ENCODE measurements at regions not wholly inside any gene's neighbourhood (a gene's known extent, or its start where the extent isn't known, plus 50 kb on each side); places are given as distances from the start of the nearest gene placed in this dataset.
"Not testable (repeated sequence)": the region's sequence is repeated elsewhere in the genome, so short reads cannot be mapped to it uniquely, and the experiment has no call there.

DNA sequence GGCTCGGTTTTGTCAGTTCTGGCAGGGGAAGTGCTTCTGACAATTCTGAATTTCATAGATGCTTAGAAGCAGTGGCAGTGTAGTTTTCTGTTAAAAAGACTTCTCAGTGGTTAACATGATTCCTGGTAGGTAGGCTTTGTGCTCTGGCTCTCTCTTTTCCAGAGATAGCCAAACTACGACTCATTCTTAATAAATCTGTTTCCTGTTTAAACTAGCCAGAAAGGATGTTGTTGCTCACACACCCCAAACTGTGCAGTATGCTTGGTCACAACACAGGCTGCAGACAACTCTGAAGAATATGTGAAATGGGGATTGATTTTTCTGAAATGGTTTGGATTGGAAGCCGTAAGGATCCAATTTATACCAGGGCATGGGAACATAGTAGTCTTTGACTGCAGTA is 711.5 kb downstream of the PCDH17 start:
- DNase-seq (ENCODE audit: low read depth) = no peak

DNA sequence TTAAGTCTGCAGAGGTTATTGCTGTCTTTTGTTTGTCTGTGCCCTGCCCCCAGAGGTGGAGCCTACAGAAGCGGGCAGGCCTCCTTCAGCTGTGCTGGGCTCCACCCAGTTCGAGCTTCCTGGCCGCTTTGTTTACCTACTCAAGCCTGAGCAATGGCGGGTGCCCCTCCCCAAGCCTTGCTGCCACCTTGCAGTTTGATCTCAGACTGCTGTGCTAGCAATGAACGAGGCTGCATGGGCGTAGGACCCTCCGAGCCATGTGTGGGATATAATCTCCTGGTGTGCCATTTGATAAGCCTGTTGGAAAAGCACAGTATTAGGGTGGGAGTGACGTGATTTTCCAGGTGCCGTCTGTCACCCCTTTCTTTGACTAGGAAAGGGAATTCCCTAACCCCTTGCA is 720.6 kb downstream of the PCDH17 start:
- DNase-seq (ENCODE audit: low read depth) = not testable (repeated sequence)

DNA sequence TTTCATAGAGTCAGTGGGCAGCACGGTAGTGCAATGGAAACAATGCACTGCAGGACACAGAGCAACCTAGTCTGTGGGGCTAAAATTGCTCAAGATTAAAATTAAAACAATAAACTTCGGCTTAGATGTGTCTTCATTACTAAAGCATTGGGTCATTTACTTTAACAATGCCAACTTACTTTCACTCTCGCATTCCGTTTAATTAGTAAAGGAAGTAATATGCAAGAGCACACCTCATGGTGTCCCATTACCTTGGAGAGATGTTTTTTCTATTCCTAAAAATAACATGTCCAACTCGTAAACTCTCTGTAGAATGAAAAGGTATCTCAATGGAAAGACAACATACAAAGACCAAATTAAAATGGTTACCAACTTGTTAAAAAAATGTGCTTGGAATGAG is 738.4 kb downstream of the PCDH17 start:
- DNase-seq (ENCODE audit: low read depth) = no peak

GRCh38 chr13:58376349-58376748 is 744.8 kb downstream of the PCDH17 start:
- DNase-seq (ENCODE audit: low read depth) = no peak

DNA sequence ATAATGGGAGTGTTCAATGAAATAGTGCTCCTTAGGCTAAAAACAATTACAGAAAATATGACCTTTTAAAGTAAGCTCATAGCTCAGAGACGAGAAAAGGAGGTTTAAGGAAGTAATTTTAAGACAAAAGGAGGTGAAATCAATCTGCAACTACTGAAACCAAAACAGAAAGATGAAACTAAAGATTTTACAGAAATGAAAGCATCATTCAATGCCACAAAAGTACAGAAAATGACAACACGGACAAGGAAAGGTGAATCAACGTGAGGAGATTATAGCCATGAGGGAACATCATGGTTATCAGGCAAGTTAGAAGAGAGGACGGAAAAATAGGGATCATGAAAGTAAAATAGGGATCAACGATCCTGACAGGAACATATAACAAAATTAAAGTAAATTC is 745.2 kb downstream of the PCDH17 start:
- no peak for DNase-seq (ENCODE audit: low read depth)

- DNase-seq (ENCODE audit: low read depth) = no peak
Measured at GRCh38 chr13:58379221-58379620, 747.7 kb downstream of the PCDH17 start.

- not testable (repeated sequence) for DNase-seq (ENCODE audit: low read depth)
Measured at GRCh38 chr13:58385336-58385735, 753.8 kb downstream of the PCDH17 start.

DNA sequence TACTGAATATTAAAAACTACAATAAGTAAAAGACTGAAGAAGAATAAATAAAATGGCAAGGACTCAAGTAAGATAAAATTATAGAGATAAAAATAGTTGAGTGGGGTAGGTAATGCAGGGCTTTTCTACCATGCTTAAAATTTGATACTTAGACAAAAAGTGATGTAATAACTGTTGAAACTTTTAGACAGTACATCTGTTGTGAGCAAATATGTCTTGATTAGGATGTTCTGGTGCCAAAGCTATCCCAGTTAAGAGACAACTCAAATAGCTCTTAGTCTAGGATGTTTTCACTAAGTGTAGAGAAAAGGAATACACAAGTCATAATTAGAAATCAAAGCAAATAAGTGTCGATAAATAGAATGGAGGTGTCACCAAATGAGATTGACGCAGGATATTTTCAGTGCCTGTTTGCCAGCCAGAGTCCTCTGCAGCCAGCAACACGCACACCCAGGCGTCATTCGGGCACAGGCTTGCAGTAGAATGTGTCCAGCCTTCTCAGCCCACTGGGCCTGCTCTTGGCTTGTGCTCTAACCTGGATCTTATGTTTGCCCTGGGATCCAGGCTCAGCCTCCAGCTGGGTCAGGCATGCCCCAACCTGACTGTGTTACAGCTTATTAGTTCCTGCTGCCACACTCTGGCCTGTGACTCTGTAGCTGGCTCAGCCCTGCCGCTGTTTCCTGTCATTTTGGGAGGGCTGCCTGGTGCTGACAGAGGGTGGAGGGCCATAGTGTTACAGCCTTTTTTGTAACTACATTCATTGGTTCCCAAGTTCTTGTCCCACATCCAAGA is 766.2 kb downstream of the PCDH17 start:
- DNase-seq (ENCODE audit: low read depth) = no peak

DNA sequence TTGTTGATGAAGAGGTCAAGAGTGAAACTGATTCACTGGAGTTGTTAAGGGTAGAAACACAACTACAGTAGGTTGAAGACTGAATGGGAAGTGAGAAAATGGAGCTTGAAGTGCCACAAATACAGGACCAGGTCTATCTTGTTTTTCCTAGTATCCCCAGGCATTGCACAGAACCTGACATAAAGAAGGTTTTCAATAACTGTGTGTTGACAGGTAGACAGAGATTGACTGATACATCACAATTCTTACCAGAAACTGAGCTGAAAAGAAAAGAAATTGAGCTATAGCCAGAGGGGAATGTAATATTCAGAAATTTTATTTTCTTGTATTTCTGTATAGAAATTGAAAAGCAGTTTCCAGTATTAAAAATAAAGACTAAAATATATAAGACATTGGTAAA is 767.7 kb downstream of the PCDH17 start:
- no peak for DNase-seq (ENCODE audit: low read depth)

GRCh38 chr13:58406545-58406944 is 775.0 kb downstream of the PCDH17 start:
- DNase-seq (ENCODE audit: low read depth) = no peak

GRCh38 chr13:58429917-58430316 is 798.4 kb downstream of the PCDH17 start:
- DNase-seq (ENCODE audit: low read depth) = no peak

DNA sequence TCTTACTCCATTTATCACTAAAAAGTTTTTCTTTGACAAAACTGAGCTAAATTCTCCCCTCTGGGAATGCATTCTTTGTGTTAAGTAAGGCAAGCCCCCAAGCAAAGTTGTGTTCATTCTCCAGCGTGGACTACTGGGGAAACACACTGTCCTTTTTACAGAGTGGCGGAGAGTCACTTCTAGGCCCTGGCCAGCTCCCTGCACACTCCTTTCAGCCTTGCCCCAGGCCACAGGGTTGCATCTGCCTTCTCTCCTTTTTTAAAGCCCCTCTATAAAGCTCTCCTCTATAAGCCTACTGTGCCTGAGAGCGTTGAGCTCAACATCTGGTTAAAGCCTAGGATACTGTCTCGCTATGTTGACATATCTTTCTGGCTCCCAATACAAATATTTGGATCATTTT is 803.4 kb downstream of the PCDH17 start:
- no peak for DNase-seq (ENCODE audit: low read depth)

- DNase-seq (ENCODE audit: low read depth) = no peak
Measured at GRCh38 chr13:58437427-58437826, 805.9 kb downstream of the PCDH17 start.

DNA sequence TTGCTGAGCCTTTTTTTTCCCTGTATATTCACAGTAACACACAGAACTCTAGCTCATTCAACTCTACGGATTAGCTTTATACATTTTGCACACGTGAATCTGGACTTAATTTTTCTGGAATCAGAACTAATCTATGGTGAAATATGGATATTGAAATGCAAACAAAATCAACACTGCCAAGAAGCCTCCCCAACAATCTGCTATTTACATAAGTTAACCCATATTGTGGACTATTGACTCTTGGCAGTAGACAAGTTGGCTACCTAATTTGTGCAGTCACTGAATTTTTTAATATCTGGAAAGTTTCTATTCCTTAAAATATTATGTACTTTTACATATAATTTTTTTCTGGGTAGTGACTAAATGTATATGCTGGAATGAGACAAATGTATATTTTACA is 815.4 kb downstream of the PCDH17 start:
- no peak for DNase-seq (ENCODE audit: low read depth)

DNA sequence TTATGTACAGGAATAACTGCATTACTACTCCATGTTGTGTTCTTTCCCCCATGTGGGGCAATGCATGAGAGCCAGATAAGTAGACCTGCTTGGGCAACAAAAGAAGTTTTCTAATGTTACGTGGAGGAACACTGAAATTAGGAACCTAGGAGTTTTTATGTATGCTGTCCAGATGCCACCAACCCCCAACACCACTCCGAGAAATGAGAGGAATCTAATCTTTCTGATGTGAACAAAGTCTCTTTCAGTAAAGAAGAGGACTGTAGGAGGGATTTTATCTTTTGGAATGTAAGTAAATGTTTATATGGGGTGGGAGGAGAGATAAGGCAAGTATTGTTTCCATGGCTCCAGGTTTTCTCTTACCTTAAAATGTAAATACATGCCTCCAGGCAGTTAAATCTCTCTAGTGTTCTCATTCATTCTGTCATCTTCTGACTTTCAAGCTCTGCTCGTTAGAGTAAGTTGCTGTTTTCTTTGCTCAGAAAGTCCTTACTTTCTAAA is 820.6 kb downstream of the PCDH17 start:
- DNase-seq (ENCODE audit: low read depth) = no peak

DNA sequence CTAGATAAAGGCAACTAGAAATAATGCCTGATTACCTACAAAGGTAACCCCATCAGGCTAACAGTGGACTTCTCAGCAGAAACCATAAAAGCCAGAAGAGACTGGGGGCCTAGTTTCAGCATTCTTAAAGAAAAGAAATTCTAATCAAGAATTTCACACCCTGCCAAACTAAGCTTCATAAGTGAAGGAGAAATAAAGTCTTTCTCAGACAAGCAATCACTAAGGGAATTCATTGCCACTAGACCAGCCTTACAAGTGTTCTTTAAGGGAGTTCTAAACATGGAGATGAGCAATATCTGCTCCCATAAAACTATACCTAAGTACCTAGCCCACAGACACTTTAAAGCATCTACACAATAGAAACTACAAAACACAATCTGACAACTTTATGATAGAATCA is 823.5 kb downstream of the PCDH17 start:
- DNase-seq (ENCODE audit: low read depth) = no peak

DNA sequence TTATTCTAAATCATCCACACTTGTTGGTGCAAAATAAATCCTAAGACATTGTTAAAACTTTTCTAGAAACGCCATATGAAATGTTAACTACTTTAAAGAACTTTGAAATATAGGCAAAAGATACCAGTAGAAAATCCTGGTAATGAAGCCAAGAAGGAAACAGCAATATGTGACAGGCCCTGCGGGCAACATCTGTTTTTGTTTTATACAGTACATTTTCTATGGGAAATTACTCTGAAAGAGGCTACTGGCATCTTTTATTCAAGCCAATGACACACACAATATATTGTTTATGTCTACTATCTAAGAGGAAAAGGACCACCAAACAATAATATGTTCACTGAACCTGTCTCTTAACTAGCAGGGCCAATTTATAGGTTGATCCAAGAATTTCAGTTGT is 829.7 kb downstream of the PCDH17 start:
- no peak for DNase-seq (ENCODE audit: low read depth)

DNA sequence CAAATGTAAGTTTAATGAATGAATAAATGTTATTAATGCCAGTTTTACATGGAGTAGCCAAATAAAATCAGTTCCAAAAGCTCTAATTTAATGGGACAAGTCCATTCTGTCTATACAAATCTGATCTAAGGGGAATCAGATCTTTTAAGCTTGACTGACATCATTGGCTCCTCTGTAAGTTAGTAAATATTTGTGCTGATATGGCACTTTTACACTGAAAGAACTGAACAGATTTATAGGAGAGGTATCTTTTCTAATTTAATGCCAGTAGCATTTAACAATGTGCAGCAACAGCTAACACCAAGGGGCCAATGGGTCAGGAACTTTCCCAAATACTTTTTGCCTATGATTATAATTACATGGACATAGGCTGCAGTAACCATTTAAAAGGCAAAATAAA is 832.3 kb downstream of the PCDH17 start:
- DNase-seq (ENCODE audit: low read depth) = no peak

GRCh38 chr13:58467176-58467575 is 835.6 kb downstream of the PCDH17 start:
- DNase-seq (ENCODE audit: low read depth) = no peak

DNA sequence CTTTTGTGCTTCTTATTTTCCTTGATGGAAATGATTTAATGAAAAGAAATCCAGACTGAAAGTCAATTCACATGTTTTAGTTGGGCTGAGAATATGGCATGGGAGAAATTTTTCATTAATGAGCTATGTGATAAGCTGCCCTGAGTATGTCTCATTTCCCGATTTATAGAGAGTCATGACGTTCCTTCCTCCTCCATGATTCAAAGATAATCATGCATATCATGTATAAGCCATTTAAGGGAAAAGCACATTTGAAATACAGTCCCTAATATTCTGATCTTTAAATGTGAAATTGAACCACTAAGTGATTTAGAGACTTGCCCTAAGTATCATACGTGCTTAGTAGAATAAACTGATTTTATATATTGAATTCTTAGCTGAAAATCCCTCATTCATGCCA is 840.9 kb downstream of the PCDH17 start:
- no peak for DNase-seq (ENCODE audit: low read depth)

DNA sequence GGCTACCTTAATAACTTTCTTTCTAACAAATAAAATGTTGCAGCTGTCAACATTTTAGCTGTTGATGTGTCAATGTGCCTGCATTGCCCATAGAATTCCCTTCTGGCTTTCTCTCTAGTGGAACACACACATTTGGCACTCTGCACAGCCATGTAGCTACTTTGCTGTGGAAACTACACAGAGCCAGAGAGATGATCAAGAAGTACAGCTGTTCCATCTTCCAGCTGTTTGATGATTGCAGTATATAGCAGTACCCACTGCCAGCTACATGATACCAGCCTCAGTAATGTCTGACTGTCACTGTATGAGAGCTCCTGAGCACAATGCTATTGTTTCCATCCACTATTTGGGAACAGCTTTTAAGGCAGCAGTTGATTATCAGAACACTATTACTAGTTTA is 843.0 kb downstream of the PCDH17 start:
- DNase-seq (ENCODE audit: low read depth) = no peak

GRCh38 chr13:58476206-58476918 is 844.8 kb downstream of the PCDH17 start:
- no peak for DNase-seq (ENCODE audit: low read depth)

DNA sequence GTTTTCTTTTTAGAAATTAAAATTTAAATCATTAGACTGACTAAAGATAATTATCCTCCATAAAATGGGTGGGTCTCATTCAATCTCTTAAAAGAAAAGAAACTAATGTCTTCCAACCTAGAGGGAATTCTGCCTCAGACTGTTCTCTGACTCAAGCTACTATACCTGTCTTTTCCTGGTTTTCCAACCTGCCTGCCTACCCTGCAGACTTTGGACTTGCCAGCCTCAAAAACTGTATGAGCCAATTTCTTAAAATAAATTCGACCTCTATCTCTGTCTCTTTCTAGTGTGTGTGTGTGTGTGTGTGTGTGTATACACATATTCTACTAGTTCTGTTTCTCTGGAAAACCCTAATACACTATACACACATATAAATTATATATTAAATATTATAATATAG is 847.3 kb downstream of the PCDH17 start:
- no peak for DNase-seq (ENCODE audit: low read depth)

Data from LHCN-M2 (cell line).